PC-9 (cell line): ENCODE measurements at regions not wholly inside any gene's neighbourhood (a gene's known extent, or its start where the extent isn't known, plus 50 kb on each side); places are given as distances from the start of the nearest gene placed in this dataset.

Experiments
- CTCF ChIP-seq: fragments of 200-600 bp; sonication (generic); conservative IDR thresholded peaks from 2 replicates; pipeline ENCODE4 v1.6.1; 2017; ENCODE audit warnings: mixed run types, antibody characterized with exemption, mild to moderate bottlenecking, moderate library complexity
- EZH2 ChIP-seq: fragments of 200-600 bp; sonication (generic); IDR thresholded peaks from 2 replicates; pipeline ENCODE4 v1.8.0; 2017; ENCODE audit warnings: antibody characterized with exemption, low read depth

- TF ChIP-seq CTCF (no peak), EZH2 (no peak)
Measured at GRCh38 chr6:165012183-165012582, 297.2 kb downstream of the C6orf118 start.
